Peyer's patch (tissue), 4 donors: ENCODE measurements at regions not wholly inside any gene's neighbourhood (a gene's known extent, or its start where the extent isn't known, plus 50 kb on each side); places are given as distances from the start of the nearest gene placed in this dataset.

Experiments used
- DNase-seq, 3 donors: peaks; one replicate each; pipeline ENCODE4 v3.0.0-alpha.2; 2017 to 2019
- H3K27ac ChIP-seq, 4 donors: fragments of 200-600 bp; sonication (generic); one replicate each; pipeline ENCODE4 v1.5.1; 2016 to 2019
- H3K27me3 ChIP-seq, 2 donors: fragments of 200-600 bp; sonication (generic); one replicate each; pipeline ENCODE4 v1.5.1; 2019
- H3K36me3 ChIP-seq, 3 donors: fragments of 200-600 bp; sonication (generic); one replicate each; pipeline ENCODE4 v1.5.1; 2016 to 2019
- H3K4me1 ChIP-seq, 4 donors: fragments of 200-600 bp; sonication (generic); one replicate each; pipeline ENCODE4 v1.5.1; 2016 to 2019
- H3K4me3 ChIP-seq, 4 donors: fragments of 200-600 bp; sonication (generic); 1 replicate in 3 of 4; 2 replicates in 1 of 4; pipeline ENCODE4 v1.5.1; 2016 to 2019; ENCODE audit warnings: mild to moderate bottlenecking in 1 of 4
- H3K9me3 ChIP-seq, 4 donors: fragments of 200-600 bp; sonication (generic); one replicate each; pipeline ENCODE4 v1.5.1; 2016 to 2019; ENCODE audit warnings: mild to moderate bottlenecking in 1 of 4
- CTCF ChIP-seq, 6 experiments: fragments of 450-650 bp in 4 of 6; fragments of 200-600 bp in 2 of 6; sonication (generic) in 1 of 6; IDR thresholded peaks; one replicate each; pipeline ENCODE4 v1.5.1; 2017 to 2019; ENCODE audit warnings: antibody characterized with exemption in 6 of 6, mild to moderate bottlenecking in 3 of 6, moderate library complexity in 1 of 6
- POLR2A ChIP-seq, 2 donors: fragments of 450-650 bp; IDR thresholded peaks; one replicate each; pipeline ENCODE4 v1.5.1; 2017; ENCODE audit warnings: antibody characterized with exemption in 2 of 2, mild to moderate bottlenecking in 2 of 2, moderate library complexity in 2 of 2

DNA sequence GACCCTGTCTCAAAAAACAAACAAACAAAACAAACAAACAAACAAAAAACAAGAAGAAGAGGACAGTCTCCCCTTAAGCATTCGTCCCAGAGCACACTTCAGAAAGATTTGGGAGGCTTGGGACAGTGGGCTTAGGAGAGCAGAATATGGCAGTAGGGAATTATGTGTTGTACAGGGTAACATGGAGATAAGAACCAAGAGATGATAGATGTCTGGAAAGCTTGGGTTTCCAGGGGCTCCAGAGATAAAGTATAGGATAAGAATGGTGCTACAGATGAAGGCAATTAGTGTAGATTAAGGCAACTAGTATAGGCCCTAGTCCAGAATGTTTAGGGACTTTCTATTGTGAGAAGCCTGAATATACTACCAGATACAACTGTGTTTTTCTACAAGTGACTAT lies 934.9 kb upstream of the AUTS2 start:
- no peak overlapping the region for H3K4me3 ChIP-seq
- H3K9me3 ChIP-seq = no peaks in the 10 kb centered on the region
- H3K4me1 ChIP-seq = peaks cover 0 to 8% (median 0%) of the 10 kb centered on the region in 4 donors
- no peak for DNase-seq
- no peaks in the 10 kb centered on the region for H3K36me3 ChIP-seq
- no peaks in the 10 kb centered on the region for H3K27me3 ChIP-seq
- H3K27ac ChIP-seq = no peak overlapping the region
- no peak for TF ChIP-seq POLR2A (IDR thresholded peaks at IDR 0.05)
- TF ChIP-seq CTCF (IDR thresholded peaks at IDR 0.05) = no peak

- no peak overlapping the region for H3K27ac ChIP-seq
- TF ChIP-seq CTCF (IDR thresholded peaks at IDR 0.05) = no peak
- no peak for TF ChIP-seq POLR2A (IDR thresholded peaks at IDR 0.05)
Measured at GRCh38 chr7:68671046-68671445, 927.2 kb upstream of the AUTS2 start.

GRCh38 chr7:68671671-68672070 lies 926.6 kb upstream of the AUTS2 start:
- no peaks in the 10 kb centered on the region for H3K36me3 ChIP-seq
- TF ChIP-seq POLR2A (IDR thresholded peaks at IDR 0.05) = no peak
- peaks cover 0 to 10% (median 0%) of the 10 kb centered on the region in 4 donors for H3K9me3 ChIP-seq
- H3K4me3 ChIP-seq = no peak overlapping the region
- no peaks in the 10 kb centered on the region for H3K27me3 ChIP-seq
- no peak for DNase-seq
- H3K27ac ChIP-seq = no peak overlapping the region
- H3K4me1 ChIP-seq = no peaks in the 10 kb centered on the region

More at GRCh38 chr7:68671046-68671445, 927.2 kb upstream of the AUTS2 start:
- H3K27me3 ChIP-seq = no peaks in the 10 kb centered on the region
- no peaks in the 10 kb centered on the region for H3K36me3 ChIP-seq
- H3K4me3 ChIP-seq = no peak overlapping the region
- H3K9me3 ChIP-seq = peaks cover 0 to 10% (median 0%) of the 10 kb centered on the region in 4 donors
- no peak for DNase-seq
- peaks cover 0 to under 1% (median 0%) of the 10 kb centered on the region in 4 donors for H3K4me1 ChIP-seq

DNA sequence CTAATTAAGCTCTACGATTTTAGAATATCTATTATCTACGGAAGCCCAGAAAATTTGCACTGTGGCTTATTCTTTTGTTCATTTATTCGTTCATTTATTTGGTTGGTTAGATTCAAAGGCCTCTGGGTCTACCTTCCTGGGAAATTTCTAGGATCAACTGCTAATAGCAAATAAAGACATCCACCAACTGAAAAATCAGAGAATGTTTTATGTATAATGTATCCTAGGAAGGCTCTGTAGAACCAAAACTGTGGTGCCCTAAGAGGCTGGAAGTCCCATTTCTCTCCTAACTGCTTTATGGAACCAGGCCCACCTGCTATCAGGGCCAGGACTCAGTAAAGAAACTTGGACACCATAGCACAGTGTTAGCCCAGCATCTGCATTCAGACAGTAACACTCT lies 923.4 kb upstream of the AUTS2 start:
- DNase-seq = no peak
- no peaks in the 10 kb centered on the region for H3K4me1 ChIP-seq
- no peak for TF ChIP-seq CTCF (IDR thresholded peaks at IDR 0.05)
- no peak for TF ChIP-seq POLR2A (IDR thresholded peaks at IDR 0.05)

GRCh38 chr7:68676813-68677535 lies 921.3 kb upstream of the AUTS2 start:
- H3K27me3 ChIP-seq = no peaks in the 10 kb centered on the region
- no peak overlapping the region for H3K4me3 ChIP-seq
- peaks cover 0 to 10% (median 0%) of the 10 kb centered on the region in 4 donors for H3K9me3 ChIP-seq
- DNase-seq = no peak
- H3K36me3 ChIP-seq = no peaks in the 10 kb centered on the region
- no peaks in the 10 kb centered on the region for H3K4me1 ChIP-seq
- H3K27ac ChIP-seq = no peak overlapping the region
- no peak for TF ChIP-seq POLR2A (IDR thresholded peaks at IDR 0.05)
- no peak for TF ChIP-seq CTCF (IDR thresholded peaks at IDR 0.05)

More for the DNA sequence above, 923.4 kb upstream of the AUTS2 start:
- Histone ChIP-seq H3K27ac (no peak overlapping the region), H3K9me3 (peaks cover 0 to 10% (median 0%) of the 10 kb centered on the region in 4 donors), H3K27me3 (no peaks in the 10 kb centered on the region), H3K4me3 (no peak overlapping the region), H3K36me3 (no peaks in the 10 kb centered on the region)

DNA sequence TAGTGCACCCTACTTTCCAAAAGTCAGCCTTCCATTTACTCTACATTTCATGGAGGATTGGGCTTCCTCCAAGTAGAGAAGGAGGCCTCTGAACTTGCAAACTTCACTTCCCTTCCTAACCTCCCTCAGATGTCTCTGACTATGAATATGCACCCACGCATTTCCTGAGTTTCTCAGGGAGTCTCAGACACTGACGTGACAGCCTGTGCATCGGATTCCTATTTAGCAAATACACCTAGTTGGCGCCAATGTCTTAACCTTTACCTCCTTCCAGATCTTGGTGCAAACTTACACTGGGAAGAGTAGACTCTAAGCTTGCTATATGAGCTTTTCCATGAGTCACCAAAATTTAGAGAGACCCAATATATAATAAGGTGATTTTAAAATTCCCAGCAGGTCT lies 920.1 kb upstream of the AUTS2 start:
- Histone ChIP-seq H3K4me3 (no peak overlapping the region), H3K36me3 (no peaks in the 10 kb centered on the region), H3K27ac (no peak overlapping the region), H3K9me3 (peaks cover 0 to 10% (median 0%) of the 10 kb centered on the region in 4 donors), H3K27me3 (no peaks in the 10 kb centered on the region), H3K4me1 (no peaks in the 10 kb centered on the region)
- TF ChIP-seq CTCF (IDR thresholded peaks at IDR 0.05) = no peak
- no peak for DNase-seq
